Neural progenitor cell (in vitro differentiated cells): ENCODE measurements at regions not wholly inside any gene's neighbourhood (a gene's known extent, or its start where the extent isn't known, plus 50 kb on each side); places are given as distances from the start of the nearest gene placed in this dataset.
A peak's percentile ranks its signal among the peaks of the same experiment; 100 is the strongest.

Experiments used
- DNase-seq: peaks from one replicate; pipeline ENCODE4 v3.0.0-alpha.2; 2016; ENCODE audit warnings: low spot score
- H2AFZ ChIP-seq: fragments of 200-600 bp; sonication (generic); replicated peaks from 2 replicates; pipeline ENCODE4 v1.6.1; 2016; ENCODE audit warnings: antibody characterized with exemption
- H3F3A ChIP-seq: fragments of 200-600 bp; sonication (generic); 2 replicates; pipeline ENCODE4 v1.6.1; 2016; ENCODE audit warnings: antibody characterized with exemption, low read depth
- H3K27ac ChIP-seq: fragments of 200-600 bp; sonication (generic); 2 replicates; pipeline ENCODE4 v1.5.1; 2016; ENCODE audit warnings: mild to moderate bottlenecking
- H3K27me3 ChIP-seq: fragments of 200-600 bp; sonication (generic); 2 replicates; pipeline ENCODE4 v1.6.1; 2016; ENCODE audit warnings: mild to moderate bottlenecking, moderate library complexity
- H3K36me3 ChIP-seq: fragments of 200-600 bp; sonication (generic); 2 replicates; pipeline ENCODE4 v1.5.1; 2016
- H3K4me1 ChIP-seq: fragments of 200-600 bp; sonication (generic); 2 replicates; pipeline ENCODE4 v1.6.1; 2016; ENCODE audit warnings: mixed run types
- H3K4me2 ChIP-seq: fragments of 200-600 bp; sonication (generic); 2 replicates; pipeline ENCODE4 v1.6.1; 2016
- H3K4me3 ChIP-seq: fragments of 200-600 bp; sonication (generic); 2 replicates; pipeline ENCODE4 v1.5.1; 2016
- H3K79me2 ChIP-seq: fragments of 200-600 bp; sonication (generic); 2 replicates; pipeline ENCODE4 v1.6.1; 2016; ENCODE audit warnings: low read depth
- H3K9ac ChIP-seq: fragments of 200-600 bp; sonication (generic); 2 replicates; pipeline ENCODE4 v1.6.1; 2016
- H3K9me3 ChIP-seq: fragments of 200-600 bp; sonication (generic); 2 replicates; pipeline ENCODE4 v1.5.1; 2016; ENCODE audit warnings: low read depth
- H4K20me1 ChIP-seq: fragments of 200-600 bp; sonication (generic); 2 replicates; pipeline ENCODE4 v1.6.1; 2016; ENCODE audit warnings: low read depth
- H3K27ac Mint-ChIP-seq: 3 replicates; pipeline ENCODE4 v1.8.0; 2021; ENCODE audit warnings: mixed read lengths
- H3K27me3 Mint-ChIP-seq: 2 replicates; pipeline ENCODE4 v1.8.0; 2022; ENCODE audit warnings: low read depth, mild to moderate bottlenecking, inconsistent platforms, moderate library complexity, mixed read lengths; ENCODE audit not compliant: insufficient read depth
- H3K36me3 Mint-ChIP-seq: 3 replicates; pipeline ENCODE4 v1.8.0; 2021; ENCODE audit warnings: mixed read lengths
- H3K4me1 Mint-ChIP-seq: 3 replicates; pipeline ENCODE4 v1.8.0; 2021; ENCODE audit warnings: mixed read lengths
- H3K4me3 Mint-ChIP-seq: 3 replicates; pipeline ENCODE4 v1.8.0; 2021; ENCODE audit warnings: mild to moderate bottlenecking, moderate library complexity, mixed read lengths
- H3K9me3 Mint-ChIP-seq: 3 replicates; pipeline ENCODE4 v1.8.0; 2020; ENCODE audit warnings: mixed read lengths
- CTCF ChIP-seq: fragments of 200-600 bp; sonication (generic); IDR thresholded peaks from 2 replicates; pipeline ENCODE4 v1.5.1; 2017; ENCODE audit warnings: antibody characterized with exemption, mild to moderate bottlenecking
- EZH2 ChIP-seq: fragments of 200-600 bp; sonication (generic); IDR thresholded peaks from 2 replicates; pipeline ENCODE4 v1.6.1; 2017; ENCODE audit warnings: antibody characterized with exemption, mild to moderate bottlenecking, moderate library complexity
- EZH2phosphoT487 ChIP-seq: fragments of 200-600 bp; sonication (generic); IDR thresholded peaks from 2 replicates; pipeline ENCODE4 v1.6.1; 2017; ENCODE audit warnings: antibody characterized with exemption

GRCh38 chrX:145549496-145549895 lies 268.1 kb upstream of the SLITRK2 start:
- no peak overlapping the region for H3K9ac ChIP-seq
- no peaks in the 10 kb centered on the region for H3K36me3 ChIP-seq
- Mint-ChIP-seq H3K4me1 (no peaks in the 10 kb centered on the region), H3K4me3 (no peak overlapping the region), H3K9me3 (peaks cover 12% of the 10 kb centered on the region), H3K36me3 (no peaks in the 10 kb centered on the region), H3K27ac (no peak overlapping the region), H3K27me3 (no peaks in the 10 kb centered on the region)
- no peak overlapping the region for H3K4me2 ChIP-seq
- H3K27me3 ChIP-seq: no peaks in the 10 kb centered on the region
- DNase-seq: no peak
- no peaks in the 10 kb centered on the region for H4K20me1 ChIP-seq
- no peaks in the 10 kb centered on the region for H3K79me2 ChIP-seq
- no peak for TF ChIP-seq CTCF
- TF ChIP-seq EZH2phosphoT487: no peak
- no peak for TF ChIP-seq EZH2
- no peak overlapping the region for H3K4me3 ChIP-seq
- no peak overlapping the region for H2AFZ ChIP-seq
- H3K4me1 ChIP-seq: no peaks in the 10 kb centered on the region
- no peaks in the 10 kb centered on the region for H3F3A ChIP-seq
- no peaks in the 10 kb centered on the region for H3K9me3 ChIP-seq
- no peak overlapping the region for H3K27ac ChIP-seq

GRCh38 chrX:145552643-145553042 lies 265.0 kb upstream of the SLITRK2 start:
- Mint-ChIP-seq H3K27me3 (no peaks in the 10 kb centered on the region), H3K4me1 (no peaks in the 10 kb centered on the region), H3K36me3 (no peaks in the 10 kb centered on the region), H3K9me3 (peaks cover 2% of the 10 kb centered on the region), H3K27ac (no peak overlapping the region), H3K4me3 (no peak overlapping the region)
- H3K4me3 ChIP-seq: no peak overlapping the region
- no peak overlapping the region for H3K4me2 ChIP-seq
- H3F3A ChIP-seq: no peaks in the 10 kb centered on the region
- no peaks in the 10 kb centered on the region for H3K79me2 ChIP-seq
- no peaks in the 10 kb centered on the region for H4K20me1 ChIP-seq
- H2AFZ ChIP-seq: no peak overlapping the region
- H3K36me3 ChIP-seq: no peaks in the 10 kb centered on the region
- no peaks in the 10 kb centered on the region for H3K4me1 ChIP-seq
- H3K27me3 ChIP-seq: no peaks in the 10 kb centered on the region
- H3K9ac ChIP-seq: no peak overlapping the region
- no peaks in the 10 kb centered on the region for H3K9me3 ChIP-seq
- no peak for DNase-seq
- no peak overlapping the region for H3K27ac ChIP-seq
- TF ChIP-seq EZH2 (no peak), CTCF (peak; percentile 53), EZH2phosphoT487 (no peak)

GRCh38 chrX:145553702-145554101 lies 263.9 kb upstream of the SLITRK2 start:
- TF ChIP-seq EZH2phosphoT487: no peak
- TF ChIP-seq EZH2: no peak
- TF ChIP-seq CTCF: no peak
- Histone ChIP-seq H3K4me2 (no peak overlapping the region), H3K79me2 (no peaks in the 10 kb centered on the region), H3K9ac (no peak overlapping the region), H3K36me3 (no peaks in the 10 kb centered on the region), H3K27ac (no peak overlapping the region), H2AFZ (no peak overlapping the region), H3K27me3 (no peaks in the 10 kb centered on the region), H3F3A (no peaks in the 10 kb centered on the region), H4K20me1 (no peaks in the 10 kb centered on the region), H3K4me3 (no peak overlapping the region), H3K9me3 (no peaks in the 10 kb centered on the region), H3K4me1 (no peaks in the 10 kb centered on the region)
- H3K9me3 Mint-ChIP-seq: peaks cover 2% of the 10 kb centered on the region
- H3K27ac Mint-ChIP-seq: no peak overlapping the region
- no peaks in the 10 kb centered on the region for H3K27me3 Mint-ChIP-seq
- H3K4me1 Mint-ChIP-seq: no peaks in the 10 kb centered on the region
- no peaks in the 10 kb centered on the region for H3K36me3 Mint-ChIP-seq
- H3K4me3 Mint-ChIP-seq: no peak overlapping the region
- no peak for DNase-seq

GRCh38 chrX:145563159-145563558 lies 254.5 kb upstream of the SLITRK2 start:
- Histone ChIP-seq H3K27me3 (no peaks in the 10 kb centered on the region), H3K79me2 (no peaks in the 10 kb centered on the region), H4K20me1 (no peaks in the 10 kb centered on the region), H2AFZ (no peak overlapping the region), H3K4me2 (no peak overlapping the region), H3K4me1 (no peaks in the 10 kb centered on the region), H3F3A (no peaks in the 10 kb centered on the region), H3K9me3 (no peaks in the 10 kb centered on the region), H3K36me3 (no peaks in the 10 kb centered on the region), H3K4me3 (no peak overlapping the region), H3K9ac (no peak overlapping the region), H3K27ac (no peak overlapping the region)
- Mint-ChIP-seq H3K27ac (no peak overlapping the region), H3K36me3 (no peaks in the 10 kb centered on the region), H3K4me1 (no peaks in the 10 kb centered on the region), H3K27me3 (no peaks in the 10 kb centered on the region), H3K9me3 (peaks cover 4% of the 10 kb centered on the region), H3K4me3 (no peak overlapping the region)
- DNase-seq: no peak
- no peak for TF ChIP-seq EZH2phosphoT487
